ENCODE measurements at regions not wholly inside any gene's neighbourhood (a gene's known extent, or its start where the extent isn't known, plus 50 kb on each side); places are given as distances from the start of the nearest gene placed in this dataset.
"Not testable (repeated sequence)": the region's sequence is repeated elsewhere in the genome, so short reads cannot be mapped to it uniquely, and the experiment has no call there.

GRCh38 chr12:33087876-33088275 is 191.3 kb upstream of the PKP2 start:
- TF ChIP-seq CTCF, POLR2A (IDR thresholded peaks at IDR 0.05): not testable (repeated sequence)
